HG03066 (cell line): ENCODE measurements at regions not wholly inside any gene's neighbourhood (a gene's known extent, or its start where the extent isn't known, plus 50 kb on each side); places are given as distances from the start of the nearest gene placed in this dataset.
"Not testable (repeated sequence)": the region's sequence is repeated elsewhere in the genome, so short reads cannot be mapped to it uniquely, and the experiment has no call there.

ENCODE experiments used
- ATAC-seq: cut with Tn5 transposase; IDR thresholded peaks from one replicate; pipeline ENCODE4 v1.9.1; 2021; ENCODE audit warnings: low read depth; ENCODE audit not compliant: unreplicated experiment

DNA sequence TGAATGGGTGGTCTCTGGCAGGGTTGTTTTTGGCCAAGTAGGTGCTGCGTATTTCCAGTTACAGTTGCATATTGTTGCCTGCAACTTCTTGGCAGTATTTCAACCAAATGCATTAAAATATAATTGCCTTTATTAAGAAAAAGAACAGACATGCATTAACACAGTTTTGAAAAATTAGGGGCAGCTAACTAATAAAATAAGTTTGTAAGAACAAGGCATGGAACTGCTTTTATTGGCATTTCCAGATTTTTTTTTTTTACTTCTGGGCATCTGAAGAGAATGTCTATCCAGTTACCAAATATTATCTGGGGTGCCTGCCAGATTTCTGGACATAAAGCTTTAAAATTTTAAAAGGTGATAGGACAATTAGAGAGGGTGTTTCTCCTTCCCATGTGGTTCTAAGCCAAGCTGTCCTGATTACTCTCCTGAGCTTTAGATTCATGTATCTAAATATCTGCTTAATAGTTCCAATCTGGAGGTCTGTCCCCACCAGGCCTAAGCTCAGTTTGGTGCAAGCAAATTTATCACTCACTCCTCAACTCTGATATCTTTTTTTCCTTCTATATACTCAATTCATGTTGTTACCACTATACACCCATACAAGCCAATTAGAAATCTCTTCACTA is 553.3 kb upstream of the USP24 start:
- no peak for ATAC-seq

DNA sequence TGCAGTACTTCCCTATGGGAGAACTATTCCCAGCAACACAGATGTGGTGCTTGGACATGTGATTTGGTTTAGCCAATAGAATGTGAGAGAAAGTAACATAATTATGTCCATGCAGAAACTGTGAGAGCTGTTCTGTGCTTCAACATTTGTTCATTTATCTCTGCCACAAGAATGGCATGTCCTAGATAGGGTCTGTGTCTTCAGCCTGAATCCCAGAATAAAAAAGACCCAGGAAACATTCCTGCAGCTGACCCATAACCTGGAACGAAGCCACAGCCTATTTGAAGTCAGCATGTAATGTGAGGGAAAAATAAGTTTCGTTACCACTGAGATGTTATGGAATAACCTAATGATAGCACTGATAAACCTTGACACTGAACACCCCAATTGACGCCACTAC is 552.0 kb upstream of the USP24 start:
- ATAC-seq = no peak

DNA sequence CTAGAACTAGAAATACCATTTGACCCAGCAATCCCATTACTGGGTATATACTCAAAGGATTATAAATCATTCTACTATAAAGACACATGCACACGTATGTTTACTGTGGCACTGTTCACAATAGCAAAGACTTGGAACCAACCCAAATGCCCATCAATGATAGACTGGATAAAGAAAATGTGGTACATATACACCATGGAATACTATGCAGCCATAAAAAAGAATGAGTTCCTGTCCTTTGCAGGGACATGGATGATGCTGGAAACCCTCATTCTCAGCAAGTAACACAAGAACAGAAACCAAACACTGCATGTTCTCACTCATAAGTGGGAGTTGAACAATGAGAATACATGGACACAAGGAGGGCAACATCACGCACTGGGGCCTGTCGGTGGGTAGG is 550.3 kb upstream of the USP24 start:
- not testable (repeated sequence) for ATAC-seq

DNA sequence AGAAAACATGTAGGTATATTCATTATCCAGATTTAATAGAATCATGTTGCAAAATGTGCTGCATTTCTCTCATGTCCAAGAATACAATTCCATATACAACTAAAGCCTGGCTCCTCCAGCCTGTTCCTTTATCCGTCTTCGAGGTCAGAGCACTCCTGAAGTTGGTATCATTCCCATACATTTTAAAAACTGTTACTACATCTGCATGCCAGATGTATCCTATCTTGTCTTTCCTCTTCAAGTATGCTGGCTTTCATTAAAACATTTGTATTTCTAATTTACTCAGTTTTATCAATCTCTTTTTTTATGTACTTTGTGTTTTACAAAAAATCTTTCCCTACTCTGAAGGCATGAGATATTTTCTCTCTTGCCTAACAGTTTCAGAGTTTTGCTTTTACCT is 536.6 kb upstream of the USP24 start:
- no peak for ATAC-seq

DNA sequence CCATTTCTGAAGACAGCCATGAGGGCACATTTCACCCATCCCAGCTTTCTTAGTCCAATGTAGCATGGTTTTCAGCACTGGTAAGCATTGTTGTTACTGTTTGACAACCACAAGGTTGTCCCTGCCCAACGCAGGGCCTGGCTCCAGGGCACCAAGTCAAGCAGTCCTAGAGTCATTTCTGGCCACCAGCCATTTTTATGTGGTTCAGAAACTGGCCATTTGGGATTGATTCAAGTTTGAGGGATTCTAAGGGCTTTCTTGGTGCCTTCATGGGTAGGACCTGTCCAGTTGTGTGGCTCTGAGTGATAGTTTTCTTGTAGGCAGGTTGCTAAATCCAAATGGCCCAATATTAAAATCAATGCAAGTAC is 535.4 kb upstream of the USP24 start:
- ATAC-seq = no peak

DNA sequence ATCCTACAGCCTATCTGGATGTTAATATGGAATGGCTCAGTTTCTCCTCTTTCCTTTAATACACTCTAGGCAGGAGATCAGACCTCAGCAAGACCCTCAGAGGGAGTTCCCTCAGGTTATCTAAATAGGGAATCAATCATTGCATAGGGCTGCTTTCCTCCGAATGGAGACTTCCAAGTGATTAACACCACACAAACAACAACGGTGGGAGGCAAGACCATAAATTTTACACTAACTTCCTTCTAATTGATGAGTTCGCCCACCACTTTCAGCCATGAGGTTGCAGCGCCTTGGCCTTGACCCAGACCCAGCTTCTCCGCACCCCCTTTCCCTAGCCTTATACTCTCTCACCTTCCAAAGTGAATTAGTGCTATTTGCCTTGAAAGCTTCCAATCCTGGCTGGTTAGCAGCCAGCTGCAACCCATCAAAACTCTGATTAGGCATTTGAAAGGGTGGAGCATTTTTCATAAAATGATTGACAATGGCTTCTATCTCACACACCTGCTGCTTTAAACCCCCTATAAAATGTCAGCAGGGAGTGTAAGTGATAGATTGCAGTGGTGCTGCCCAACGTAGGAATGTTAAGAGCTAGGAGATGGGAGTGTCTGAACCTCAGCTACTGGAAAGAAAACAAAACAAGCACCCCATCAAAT is 534.9 kb upstream of the USP24 start:
- ATAC-seq = no peak

DNA sequence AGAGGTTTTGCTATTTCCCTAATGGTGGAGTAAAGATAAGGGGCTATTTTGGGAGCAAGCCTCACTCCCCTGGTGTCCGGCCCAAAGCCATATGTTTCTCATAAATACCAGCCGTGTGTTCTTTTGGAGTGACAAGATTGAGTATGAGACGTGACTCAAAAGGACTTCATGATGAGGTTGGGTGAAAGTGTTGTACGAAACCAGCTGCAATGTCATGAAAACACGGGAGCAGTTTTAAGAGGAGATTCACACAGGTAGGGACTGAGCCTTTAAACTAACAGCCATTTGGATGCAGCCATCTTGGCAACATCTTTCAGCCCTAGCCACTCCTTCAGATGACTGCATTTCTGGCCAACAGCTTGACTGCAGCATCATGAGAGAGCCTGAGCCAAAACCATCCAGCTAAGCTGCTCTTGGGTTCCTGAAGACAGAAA is 532.3 kb upstream of the USP24 start:
- no peak for ATAC-seq

DNA sequence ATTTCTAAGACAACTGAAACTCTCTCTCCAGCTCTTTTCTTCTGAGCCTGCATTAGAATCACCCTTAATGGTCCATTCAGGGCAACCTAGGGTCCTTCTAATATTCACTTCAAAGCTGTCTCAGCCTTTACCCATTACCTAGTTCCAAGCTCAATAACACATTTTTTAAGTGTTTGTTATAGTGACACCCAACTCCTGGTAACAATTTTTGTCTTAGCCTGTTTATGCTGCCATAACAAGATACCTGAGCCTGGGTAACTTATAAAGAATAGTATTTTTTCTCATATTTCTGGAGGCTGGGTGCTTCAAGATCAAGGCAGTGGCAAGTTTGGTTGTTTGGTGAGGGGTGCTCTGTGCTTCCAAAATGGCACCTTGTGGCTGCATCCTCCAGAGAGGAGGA is 531.5 kb upstream of the USP24 start:
- no peak for ATAC-seq

DNA sequence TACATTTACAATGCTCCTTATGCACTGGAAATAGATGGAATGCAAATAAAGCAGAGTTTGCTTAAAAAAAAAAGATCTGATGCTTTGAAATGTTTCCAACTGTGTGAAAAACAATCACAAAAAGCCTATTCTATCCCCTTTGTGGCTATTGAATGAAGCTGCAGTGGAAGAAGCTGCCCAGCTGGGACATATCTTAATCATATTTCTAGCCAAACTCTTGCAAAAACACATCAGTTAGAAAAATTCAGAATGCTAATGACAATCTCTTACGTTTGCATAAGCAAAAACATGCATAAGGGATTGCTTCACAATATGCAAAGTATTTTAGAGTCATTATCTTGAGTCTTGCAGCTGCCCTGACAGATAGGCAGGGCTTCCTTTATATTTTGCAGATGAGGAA is 526.4 kb upstream of the USP24 start:
- no peak for ATAC-seq

DNA sequence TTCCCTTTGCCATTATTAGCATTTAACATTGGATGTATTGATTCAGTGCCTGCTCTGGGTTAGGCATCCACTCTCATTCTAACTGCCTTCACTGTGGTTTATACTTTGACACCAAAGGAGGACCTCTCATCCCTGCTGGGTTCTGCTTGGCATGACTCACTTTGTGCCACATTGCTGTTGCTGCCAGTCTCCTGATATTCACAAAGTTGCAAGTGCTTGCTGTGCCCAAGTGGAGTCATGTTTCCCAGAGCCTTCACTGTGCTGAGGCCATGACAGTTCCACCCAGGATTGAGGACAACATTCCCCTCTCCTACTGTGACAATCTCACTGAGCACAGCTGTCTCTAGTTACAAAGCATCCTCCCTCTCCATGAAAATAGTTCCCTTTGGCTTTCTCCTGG is 519.9 kb upstream of the USP24 start:
- no peak for ATAC-seq

DNA sequence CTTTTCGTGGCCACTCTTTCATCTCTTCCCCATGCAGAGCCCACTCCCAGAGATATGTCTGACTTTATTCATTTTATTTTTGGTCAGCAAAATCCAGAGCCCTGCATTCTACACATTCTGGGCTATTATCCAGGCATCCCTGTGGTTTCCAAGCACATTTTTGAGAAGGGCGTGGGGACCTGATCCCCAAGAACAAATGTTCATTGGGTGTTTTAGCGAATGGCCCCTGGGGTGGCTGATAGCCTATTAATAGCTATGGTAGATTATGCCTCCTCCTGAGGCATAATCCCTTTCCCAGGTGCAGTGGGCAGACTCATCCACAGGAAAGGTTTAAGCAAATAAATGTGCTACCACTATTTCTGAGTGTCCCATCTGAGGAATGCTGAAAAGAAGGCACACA is 511.8 kb upstream of the USP24 start:
- no peak for ATAC-seq

DNA sequence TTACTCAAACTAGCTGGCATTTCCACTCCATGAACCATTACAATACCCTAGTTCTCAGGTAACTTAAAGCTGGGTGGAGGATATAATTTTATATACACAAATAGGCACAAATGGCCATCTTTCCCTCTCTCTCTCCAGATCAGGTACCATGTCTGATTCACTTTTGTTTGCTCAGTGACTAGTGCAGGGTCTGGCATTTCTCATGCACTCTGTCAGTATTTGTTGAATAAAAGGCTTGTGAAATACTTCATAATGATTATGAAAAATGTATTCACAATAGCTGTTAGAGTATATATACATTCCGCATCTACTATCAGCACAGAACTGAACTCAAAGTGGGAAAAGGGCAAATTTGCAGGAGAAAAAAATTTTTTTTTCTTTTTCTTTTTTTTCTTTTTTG is 510.2 kb upstream of the USP24 start:
- no peak for ATAC-seq

DNA sequence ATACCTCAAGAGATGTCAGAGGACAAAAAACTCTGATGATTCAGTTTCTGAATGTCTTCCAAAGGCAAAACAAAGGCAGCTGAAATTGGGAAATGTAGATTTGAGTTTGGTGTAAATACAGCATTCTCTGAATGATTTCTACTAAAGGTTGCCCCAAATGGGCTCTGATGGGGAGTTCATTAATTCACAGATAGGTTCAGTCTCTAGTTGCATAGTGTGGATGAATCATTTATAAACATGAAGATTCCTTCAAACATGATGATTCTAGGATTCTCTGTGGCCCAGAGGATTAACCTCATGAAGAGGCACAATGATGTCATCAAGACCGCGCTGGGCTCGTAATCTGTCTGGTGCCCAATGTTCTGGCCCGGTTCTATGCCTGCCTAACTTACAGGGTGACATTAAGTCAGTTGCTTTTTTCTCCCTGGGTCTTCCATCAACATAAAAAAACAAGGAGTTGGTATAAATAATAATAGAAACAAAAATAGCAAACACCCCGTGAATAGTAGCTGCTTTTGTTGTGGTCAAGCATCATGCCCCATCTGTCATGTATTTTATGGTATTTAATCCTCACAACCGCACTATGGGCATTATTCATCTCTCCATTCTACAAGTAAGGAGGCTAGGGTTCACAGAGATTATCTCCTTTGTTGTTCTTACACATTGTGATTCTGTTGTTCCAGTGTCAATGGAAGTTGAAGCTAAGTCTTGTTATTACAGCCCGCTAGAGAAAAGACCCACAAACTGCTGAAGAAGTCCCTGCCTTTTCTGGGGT is 509.6 kb upstream of the USP24 start:
- ATAC-seq = no peak

DNA sequence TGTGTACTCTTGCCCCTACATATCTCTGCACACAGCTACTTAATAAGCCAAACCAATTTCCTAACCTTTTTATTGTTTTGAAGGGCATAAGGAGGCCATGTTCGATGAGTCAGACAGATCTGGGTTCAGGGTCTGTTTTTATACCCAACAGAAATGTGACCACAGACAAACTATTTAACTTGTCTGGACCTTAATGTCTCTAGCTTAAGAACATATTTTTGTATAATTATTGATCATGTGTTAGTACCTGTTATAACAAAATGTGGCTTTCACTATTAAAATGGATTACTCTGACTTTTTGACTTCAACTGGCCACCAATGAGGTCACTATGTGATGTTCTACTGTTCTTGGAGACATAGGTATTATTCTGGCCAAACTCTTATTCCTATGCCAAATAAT is 507.8 kb upstream of the USP24 start:
- no peak for ATAC-seq

DNA sequence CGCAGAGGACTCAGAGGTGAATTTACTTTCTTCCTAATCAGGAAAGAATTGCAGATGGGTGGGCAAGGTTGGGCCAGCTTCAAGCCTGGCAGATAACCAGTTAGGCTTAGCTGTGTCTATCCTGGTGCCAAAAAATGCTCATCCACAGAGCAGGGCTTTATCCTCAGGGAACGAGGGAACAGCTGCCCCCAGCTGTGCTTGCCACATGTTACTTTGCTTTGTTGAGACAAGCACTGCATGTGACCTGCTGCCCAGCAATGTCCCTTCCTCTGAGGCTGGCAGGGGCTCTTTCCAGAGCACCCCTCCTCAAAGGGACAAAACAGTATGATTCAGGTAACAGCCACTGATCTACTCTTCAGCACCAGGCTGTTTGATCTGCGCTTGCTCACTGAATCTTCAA is 505.1 kb upstream of the USP24 start:
- ATAC-seq = no peak

DNA sequence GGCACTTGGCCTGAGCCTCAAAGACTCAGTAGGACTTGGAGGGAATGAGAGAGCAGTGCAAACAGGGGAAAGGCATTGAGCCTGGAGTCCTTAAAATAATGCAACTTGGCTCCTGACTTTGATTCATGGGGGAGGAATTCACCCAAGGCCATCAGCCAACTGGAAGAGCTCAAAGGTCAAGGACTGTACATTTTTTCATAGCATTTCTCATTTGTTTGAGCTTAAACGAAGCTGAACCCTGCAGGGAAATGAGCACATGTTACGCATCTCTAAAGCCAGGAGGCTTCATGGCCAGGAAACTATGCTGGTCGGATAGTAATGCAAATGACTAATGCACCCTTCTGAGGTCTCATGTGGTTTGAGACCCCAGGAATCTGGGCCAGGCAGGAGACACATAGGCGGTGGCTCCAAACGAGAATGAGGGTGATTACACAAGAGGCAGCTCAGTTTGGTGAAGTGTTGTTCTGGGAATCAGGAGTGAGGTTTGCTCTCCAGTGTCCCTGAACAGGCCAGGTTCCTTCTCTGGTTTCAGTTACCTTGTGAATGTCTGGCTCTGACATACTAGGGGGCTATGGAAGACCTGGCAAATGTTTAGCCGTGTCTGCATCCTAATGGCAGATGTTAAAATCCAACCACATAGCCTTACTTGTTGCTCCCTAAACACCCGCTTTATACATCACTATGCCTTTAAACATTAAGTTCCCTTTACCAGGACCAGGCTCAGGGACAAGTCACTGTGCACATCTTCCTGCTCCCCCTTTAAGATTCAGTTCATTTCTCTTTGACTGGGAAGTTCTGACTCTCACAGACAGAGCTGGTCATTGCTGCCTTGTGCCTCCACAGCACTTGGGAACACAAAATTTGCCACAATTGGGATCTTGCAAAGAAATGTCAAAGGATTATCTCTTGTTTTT is 503.9 kb upstream of the USP24 start:
- no peak for ATAC-seq

DNA sequence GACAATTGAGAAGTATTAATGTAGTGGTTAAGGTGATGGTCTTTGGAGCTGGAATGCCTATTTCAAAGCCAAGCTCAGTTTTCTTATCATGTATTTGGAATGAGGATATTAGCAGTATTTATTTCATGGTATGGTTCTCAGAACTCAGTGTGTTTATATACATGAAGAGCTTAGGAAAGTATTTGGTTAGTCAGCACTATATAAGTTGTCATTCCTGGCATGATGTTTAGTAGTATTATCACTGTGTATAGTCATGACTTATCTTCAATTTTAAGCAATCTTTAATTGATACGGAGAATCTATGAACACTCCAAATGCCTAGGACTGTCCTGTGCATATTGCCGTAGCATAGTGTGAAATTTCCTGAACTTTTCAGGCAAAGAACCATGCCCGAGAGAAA is 501.9 kb upstream of the USP24 start:
- ATAC-seq = no peak

DNA sequence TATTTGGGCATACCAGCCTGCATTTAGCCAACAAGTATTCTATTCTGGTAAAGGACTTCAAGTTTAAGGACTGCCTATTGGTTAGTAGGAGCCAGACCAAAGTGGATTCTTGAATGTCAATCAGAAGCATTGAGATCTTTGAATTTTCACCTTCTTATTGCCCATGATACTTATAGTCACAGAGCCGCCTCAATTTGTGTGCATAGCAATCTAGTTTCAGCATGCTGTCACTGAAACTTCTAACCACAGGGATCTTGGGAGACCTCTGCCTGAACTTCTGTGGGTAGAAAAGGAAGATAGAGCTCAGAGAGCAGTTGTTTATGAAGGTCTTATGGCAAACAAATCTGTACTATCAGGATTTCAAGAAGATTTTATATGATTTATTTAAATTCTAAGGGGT is 501.4 kb upstream of the USP24 start:
- ATAC-seq = no peak

DNA sequence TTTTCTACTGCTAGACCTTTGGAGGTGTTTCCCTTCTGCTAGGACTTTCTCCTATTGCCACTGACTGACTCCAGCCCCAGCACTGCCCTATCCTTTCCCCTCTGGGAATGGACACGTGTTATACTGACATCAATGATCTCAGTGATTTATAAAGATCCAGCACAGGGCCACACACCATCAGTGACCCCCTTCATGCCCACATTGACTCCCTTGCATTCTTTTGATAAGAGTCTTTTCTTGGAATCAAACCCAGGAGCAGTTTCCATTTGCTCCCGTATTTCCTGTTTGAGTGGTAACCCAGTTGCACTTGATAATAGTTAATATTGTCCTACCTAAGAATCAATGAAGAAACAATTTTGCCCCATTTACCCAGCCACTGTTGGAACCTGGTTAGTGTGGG is 501.0 kb upstream of the USP24 start:
- no peak for ATAC-seq

DNA sequence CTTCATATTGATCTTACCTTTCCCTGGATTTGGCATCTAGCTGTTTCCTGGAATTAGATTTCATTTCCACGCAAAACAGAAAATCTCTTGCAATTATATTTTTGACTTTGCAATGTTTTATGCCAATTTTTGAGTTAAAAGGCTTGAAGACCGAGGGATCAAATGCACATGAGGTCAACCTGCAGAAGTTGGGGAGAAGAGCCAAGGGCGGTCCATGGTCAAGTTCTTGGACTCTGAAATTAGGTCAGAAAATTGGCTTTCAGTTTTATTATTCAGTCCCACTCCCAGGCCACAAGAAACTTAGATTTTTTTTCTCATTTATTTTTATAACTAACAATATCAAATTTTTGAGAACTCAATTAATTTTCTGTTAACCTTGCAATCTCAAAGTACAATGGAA is 499.1 kb upstream of the USP24 start:
- ATAC-seq = no peak

DNA sequence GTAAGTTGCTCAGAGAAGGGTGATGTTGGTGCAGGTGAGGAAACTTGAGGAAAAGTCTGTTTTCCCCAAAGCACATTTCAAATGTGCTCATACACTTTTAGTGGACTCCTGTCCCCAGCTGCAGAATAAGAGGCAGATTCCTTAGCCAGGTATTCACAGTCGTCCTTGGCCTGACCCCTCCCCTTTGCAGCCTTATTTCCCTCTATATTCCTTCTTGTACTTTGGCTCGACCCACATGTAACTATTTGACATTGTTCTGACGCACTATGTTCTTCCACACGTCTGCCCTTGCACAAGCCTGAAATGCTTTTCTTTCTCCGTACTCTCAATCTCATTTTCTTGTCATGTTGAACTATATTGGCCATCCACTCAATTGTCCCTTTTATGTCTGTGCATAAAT is 498.4 kb upstream of the USP24 start:
- no peak for ATAC-seq
